NCI-H2081 treated with DMSO at 0.1 percent for 48 hours (cell line): ENCODE measurements at regions not wholly inside any gene's neighbourhood (a gene's known extent, or its start where the extent isn't known, plus 50 kb on each side); places are given as distances from the start of the nearest gene placed in this dataset.

Source experiments
- DNase-seq: peaks from one replicate; lab custom pipeline; 2025; lab: John Stamatoyannopoulos, UW

GRCh38 chr15:39451871-39452270 lies 129.0 kb upstream of the THBS1 start:
- DNase-seq = no peak

GRCh38 chr15:39453620-39454019 lies 127.3 kb upstream of the THBS1 start:
- no peak for DNase-seq

GRCh38 chr15:39454189-39454986 lies 126.5 kb upstream of the THBS1 start:
- no peak for DNase-seq

GRCh38 chr15:39455471-39455991 lies 125.3 kb upstream of the THBS1 start:
- DNase-seq = no peak

- no peak for DNase-seq
Measured at GRCh38 chr15:39456159-39456558, 124.7 kb upstream of the THBS1 start.

- no peak for DNase-seq
Measured at GRCh38 chr15:39456582-39457330, 124.1 kb upstream of the THBS1 start.

GRCh38 chr15:39458131-39458530 lies 122.7 kb upstream of the THBS1 start:
- DNase-seq = no peak

GRCh38 chr15:39459548-39459947 lies 121.3 kb upstream of the THBS1 start:
- DNase-seq = no peak

- DNase-seq = no peak
Measured at GRCh38 chr15:39460748-39461147, 120.1 kb upstream of the THBS1 start.

GRCh38 chr15:39461536-39462130 lies 119.2 kb upstream of the THBS1 start:
- DNase-seq = no peak

- DNase-seq = no peak
Measured at GRCh38 chr15:39462691-39463090, 118.2 kb upstream of the THBS1 start.

- DNase-seq = no peak
Measured at GRCh38 chr15:39465843-39466749, 114.8 kb upstream of the THBS1 start.

- no peak for DNase-seq
Measured at GRCh38 chr15:39466750-39467105, 114.2 kb upstream of the THBS1 start.

GRCh38 chr15:39468331-39468730 lies 112.5 kb upstream of the THBS1 start:
- no peak for DNase-seq

- DNase-seq = no peak
Measured at GRCh38 chr15:39468828-39469227, 112.1 kb upstream of the THBS1 start.

GRCh38 chr15:39471785-39472574 lies 108.9 kb upstream of the THBS1 start:
- DNase-seq = no peak

GRCh38 chr15:39472621-39473297 lies 108.1 kb upstream of the THBS1 start:
- DNase-seq = no peak

- no peak for DNase-seq
Measured at GRCh38 chr15:39473298-39473947, 107.5 kb upstream of the THBS1 start.

- DNase-seq = no peak
Measured at GRCh38 chr15:39474657-39475056, 106.2 kb upstream of the THBS1 start.

GRCh38 chr15:39478996-39479395 lies 101.9 kb upstream of the THBS1 start:
- DNase-seq = no peak
